HepG2 (cell line): ENCODE measurements at regions not wholly inside any gene's neighbourhood (a gene's known extent, or its start where the extent isn't known, plus 50 kb on each side); places are given as distances from the start of the nearest gene placed in this dataset.
"Not testable (repeated sequence)": the region's sequence is repeated elsewhere in the genome, so short reads cannot be mapped to it uniquely, and the experiment has no call there.

Experiments used
- EP300 ChIP-seq, 3 experiments: sonication (generic) in 1 of 3; formaldehyde crosslinking in 1 of 3; IDR thresholded peaks; 2 replicates each; pipeline versions ENCODE4 v1.5.1 to v1.6.1; 2011 to 2020; ENCODE audit warnings: low read depth in 2 of 3, low read length in 2 of 3, borderline replicate concordance in 1 of 3, improper control_type of control experiment in 1 of 3, mild to moderate bottlenecking in 1 of 3, missing genetic modification reagents in 1 of 3, moderate library complexity in 1 of 3
- MZF1 ChIP-seq: sonication (generic); formaldehyde crosslinking; IDR thresholded peaks from 2 replicates; pipeline ENCODE4 v1.8.1; 2023; ENCODE audit warnings: mild to moderate bottlenecking, missing genetic modification reagents, borderline replicate concordance
- SALL2 ChIP-seq: sonication (generic); formaldehyde crosslinking; IDR thresholded peaks from 2 replicates; pipeline ENCODE4 v1.8.1; 2023; ENCODE audit warnings: mild to moderate bottlenecking, missing genetic modification reagents, inconsistent platforms

GRCh38 chr2:91501481-91502080 lies 2810.1 kb downstream of the RPIA start:
- TF ChIP-seq SALL2; MZF1 (CRISPR knock-in tag); EP300 (IDR thresholded peaks at IDR 0.05; ENCODE audit: low read depth in 2 of 2, low read length in 2 of 2); EP300 (CRISPR knock-in tag; IDR thresholded peaks at IDR 0.05; ENCODE audit: borderline replicate concordance): not testable (repeated sequence)
